AG04450 (cell line): ENCODE measurements at regions not wholly inside any gene's neighbourhood (a gene's known extent, or its start where the extent isn't known, plus 50 kb on each side); places are given as distances from the start of the nearest gene placed in this dataset.
A peak's percentile ranks its signal among the peaks of the same experiment; 100 is the strongest.
"Not testable (repeated sequence)": the region's sequence is repeated elsewhere in the genome, so short reads cannot be mapped to it uniquely, and the experiment has no call there.

Experiments used
- CTCF ChIA-PET: fragments of 300-600, 350-600 bp; formaldehyde crosslinking; extraction: SDS; loops from one replicate; lab custom pipeline; 2022; ENCODE audit warnings: antibody characterized with exemption, inconsistent platforms; lab: Charles Lee
- POLR2A ChIA-PET: fragments of 350-600 bp; formaldehyde crosslinking; extraction: SDS; loops from one replicate; lab custom pipeline; 2021; ENCODE audit warnings: antibody characterized with exemption, inconsistent platforms; lab: Yijun Ruan, JAX
- DNase-seq: peaks from one replicate; pipeline ENCODE4 v3.0.0-alpha.2; 2011; ENCODE audit warnings: low read depth, low spot score
- H3K27ac ChIP-seq: one replicate; pipeline ENCODE4 v1.5.1; 2012; ENCODE audit warnings: low read depth, low read length, control low read depth
- H3K27me3 ChIP-seq: one replicate; pipeline ENCODE4 v1.6.0; 2012; ENCODE audit warnings: low read length; ENCODE audit not compliant: control insufficient read depth, insufficient read depth
- H3K4me3 ChIP-seq: 2 replicates; pipeline ENCODE4 v1.5.1; 2011; ENCODE audit warnings: mild to moderate bottlenecking, low read depth, low read length, control low read depth
- H3K9me3 ChIP-seq: 2 replicates; pipeline ENCODE4 v1.5.1; 2012; ENCODE audit warnings: low read length; ENCODE audit not compliant: control insufficient read depth, insufficient read depth
- CTCF ChIP-seq: IDR thresholded peaks from 2 replicates; pipeline ENCODE4 v1.5.1; 2011; ENCODE audit warnings: low read depth, low read length, control low read depth, inconsistent platforms

GRCh38 chr20:4437131-4437530, 188.0 kb upstream of the ADRA1D start:
- CTCF ChIA-PET = no interaction called here
- no peak for TF ChIP-seq CTCF

GRCh38 chr20:4435671-4436455, 186.8 kb upstream of the ADRA1D start:
- Histone ChIP-seq H3K4me3 (no peak overlapping the region), H3K27ac (peak overlapping the region; percentile 54), H3K9me3 (no peaks in the 10 kb centered on the region), H3K27me3 (no peaks in the 10 kb centered on the region)
- no peak for DNase-seq
- POLR2A ChIA-PET = no interaction called here
- TF ChIP-seq CTCF = no peak
- CTCF ChIA-PET = no interaction called here

More at GRCh38 chr20:4437131-4437530, 188.0 kb upstream of the ADRA1D start:
- Histone ChIP-seq H3K4me3 (no peak overlapping the region), H3K27me3 (no peaks in the 10 kb centered on the region), H3K9me3 (no peaks in the 10 kb centered on the region), H3K27ac (no peak overlapping the region)
- no peak for DNase-seq
- POLR2A ChIA-PET = no interaction called here

GRCh38 chr20:4435225-4435624, 186.1 kb upstream of the ADRA1D start:
- Histone ChIP-seq H3K9me3 (no peaks in the 10 kb centered on the region), H3K27me3 (no peaks in the 10 kb centered on the region), H3K4me3 (no peak overlapping the region), H3K27ac (peak overlapping the region; percentile 54)
- ChIA-PET CTCF (no interaction called here), POLR2A (interaction anchor here (1.1 kb wide), 1 partner anchor 11 kb away, joined by 3 read pairs; no protein-coding TSS in a partner anchor)
- DNase-seq = peak; percentile 16
- TF ChIP-seq CTCF = no peak

GRCh38 chr20:4434681-4435080, 185.6 kb upstream of the ADRA1D start:
- ChIA-PET CTCF (no interaction called here), POLR2A (interaction anchor here (1.1 kb wide), 1 partner anchor 12 kb away, joined by 3 read pairs; no protein-coding TSS in a partner anchor)
- TF ChIP-seq CTCF = no peak

GRCh38 chr20:4431446-4431845, 182.4 kb upstream of the ADRA1D start:
- ChIA-PET POLR2A (no interaction called here), CTCF (no interaction called here)
- no peak for DNase-seq

More at GRCh38 chr20:4434681-4435080, 185.6 kb upstream of the ADRA1D start:
- Histone ChIP-seq H3K9me3 (no peaks in the 10 kb centered on the region), H3K27me3 (no peaks in the 10 kb centered on the region), H3K27ac (peak overlapping the region; percentile 40), H3K4me3 (no peak overlapping the region)
- DNase-seq = no peak

GRCh38 chr20:4430826-4431225, 181.7 kb upstream of the ADRA1D start:
- H3K9me3 ChIP-seq, DNase-seq, H3K4me3 ChIP-seq, H3K27me3 ChIP-seq, CTCF ChIA-PET, POLR2A ChIA-PET, H3K27ac ChIP-seq: not testable (repeated sequence)

More at GRCh38 chr20:4431446-4431845, 182.4 kb upstream of the ADRA1D start:
- no peaks in the 10 kb centered on the region for H3K9me3 ChIP-seq
- no peak overlapping the region for H3K27ac ChIP-seq
- TF ChIP-seq CTCF = no peak
- no peak overlapping the region for H3K4me3 ChIP-seq
- no peaks in the 10 kb centered on the region for H3K27me3 ChIP-seq
